Stimulated activated effector memory CD8-positive, alpha-beta T cell treated with anti-CD3 and anti-CD28 coated beads, Interleukin-12 subunit alpha, Interleukin-12 subunit beta, amount 100 ng/mL, for 72 hours (primary cell): ENCODE measurements at regions not wholly inside any gene's neighbourhood (a gene's known extent, or its start where the extent isn't known, plus 50 kb on each side); places are given as distances from the start of the nearest gene placed in this dataset.

Experiments
- ATAC-seq: fragments of 150-1000 bp; cut with Tn5 transposase; 2 replicates; pipeline ENCODE4 v1.10.0; 2021
- DNase-seq, 2 donors: peaks; one replicate each; pipeline ENCODE4 v3.0.0; 2021 to 2022; ENCODE audit warnings: low spot score in 2 of 2
- H3K27ac Mint-ChIP-seq: one replicate; pipeline ENCODE4 v1.8.0; 2022; ENCODE audit warnings: mild to moderate bottlenecking, mixed read lengths
- H3K36me3 Mint-ChIP-seq: one replicate; pipeline ENCODE4 v1.8.0; 2022; ENCODE audit warnings: mild to moderate bottlenecking, mixed read lengths
- H3K4me1 Mint-ChIP-seq: one replicate; pipeline ENCODE4 v1.8.0; 2022; ENCODE audit warnings: mixed read lengths
- H3K4me3 Mint-ChIP-seq: one replicate; pipeline ENCODE4 v1.8.0; 2022; ENCODE audit warnings: mild to moderate bottlenecking, mixed read lengths
- H3K9me3 Mint-ChIP-seq: one replicate; pipeline ENCODE4 v1.8.0; 2022; ENCODE audit warnings: mixed read lengths

DNA sequence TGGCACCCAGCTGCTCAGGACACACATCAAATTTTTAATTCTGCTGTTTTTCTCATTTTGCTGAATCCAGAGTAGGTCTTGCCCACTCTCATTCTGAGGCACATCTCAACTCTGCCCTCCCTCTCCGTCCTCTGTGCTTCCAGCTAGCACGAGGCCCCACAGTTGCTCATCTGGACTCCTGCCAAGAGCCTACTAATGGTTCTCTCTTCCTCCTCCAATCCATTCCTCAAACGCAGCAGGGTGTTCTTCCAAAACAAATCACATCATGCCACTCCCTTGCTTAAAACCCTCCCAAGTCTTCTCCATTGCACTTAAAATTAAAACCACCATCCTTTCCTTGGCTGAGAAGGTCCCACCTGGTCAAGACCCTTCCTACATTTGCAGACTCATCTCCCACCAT lies 49.8 kb upstream of the SCAF4 start:
- Mint-ChIP-seq H3K4me1 (peaks cover 10% of the 10 kb centered on the region), H3K9me3 (peaks cover 3% of the 10 kb centered on the region), H3K36me3 (peaks cover 6% of the 10 kb centered on the region), H3K4me3 (no peak overlapping the region), H3K27ac (no peak overlapping the region)
- DNase-seq (no peak), ATAC-seq (no peak)
